ENCODE measurements at regions not wholly inside any gene's neighbourhood (a gene's known extent, or its start where the extent isn't known, plus 50 kb on each side); places are given as distances from the start of the nearest gene placed in this dataset.

DNA sequence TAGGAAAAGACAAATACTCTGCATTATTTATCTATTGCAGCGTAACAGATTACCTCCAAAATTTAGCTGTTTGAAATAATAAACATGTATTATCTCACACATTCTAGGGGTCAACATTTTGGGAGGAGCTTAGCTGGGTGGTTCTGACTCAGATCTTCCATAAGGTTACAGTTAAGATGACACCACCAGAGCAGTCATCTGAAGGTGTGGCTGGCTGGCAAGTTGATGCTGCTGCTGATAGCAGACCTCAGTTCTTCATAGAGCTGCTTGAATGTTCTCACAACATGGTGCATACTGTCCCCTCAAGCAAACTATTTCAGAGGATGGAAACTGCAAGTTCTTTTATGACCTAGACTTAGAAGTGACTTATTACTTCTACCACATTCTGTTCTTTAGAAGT is 146.3 kb upstream of the FSTL4 start:
- no peaks in the 10 kb centered on the region for H3K36me3 ChIP-seq
- DNase-seq (ENCODE audit: low spot score in 2 of 2) = no peak
- 49 to 92% methylated on average over 1 of the region's 1 CpG for WGBS, 2 donors
- no peak overlapping the region for H3K4me3 ChIP-seq
- no peak overlapping the region for H3K27ac ChIP-seq
- H3K9me3 ChIP-seq = no peaks in the 10 kb centered on the region
- TF ChIP-seq EP300 (IDR thresholded peaks at IDR 0.05) = no peak
- no peak for TF ChIP-seq POLR2A (IDR thresholded peaks at IDR 0.05)
- TF ChIP-seq CTCF (IDR thresholded peaks at IDR 0.05) = no peak
- peaks cover 0 to 3% of the 10 kb centered on the region in 2 donors for H3K27me3 ChIP-seq
- H3K4me1 ChIP-seq = no peaks in the 10 kb centered on the region

- DNase-seq (ENCODE audit: low spot score in 2 of 2) = no peak
- 56 to 59% methylated on average over 8 of the region's 8 CpGs for WGBS, 2 donors
These were observed 145.1 kb upstream of the FSTL4 start for GRCh38 chr5:133757396-133757945.

GRCh38 chr5:133756756-133757155 is 144.4 kb upstream of the FSTL4 start:
- Histone ChIP-seq H3K9me3 (no peaks in the 10 kb centered on the region), H3K4me1 (no peaks in the 10 kb centered on the region), H3K27ac (no peak overlapping the region), H3K4me3 (no peak overlapping the region), H3K36me3 (no peaks in the 10 kb centered on the region), H3K27me3 (no peaks in the 10 kb centered on the region)
- 77 to 79% methylated on average over 3 of the region's 3 CpGs for WGBS, 2 donors
- DNase-seq (ENCODE audit: low spot score in 2 of 2) = no peak
- no peak for TF ChIP-seq EP300 (IDR thresholded peaks at IDR 0.05)
- TF ChIP-seq POLR2A (IDR thresholded peaks at IDR 0.05) = no peak

More at GRCh38 chr5:133757396-133757945, 145.1 kb upstream of the FSTL4 start:
- TF ChIP-seq POLR2A (IDR thresholded peaks at IDR 0.05) (no peak), EP300 (IDR thresholded peaks at IDR 0.05) (no peak), CTCF (IDR thresholded peaks at IDR 0.05) (no peak)
- Histone ChIP-seq H3K9me3 (no peaks in the 10 kb centered on the region), H3K4me1 (no peaks in the 10 kb centered on the region), H3K27me3 (no peaks in the 10 kb centered on the region), H3K27ac (no peak overlapping the region), H3K36me3 (no peaks in the 10 kb centered on the region), H3K4me3 (no peak overlapping the region)

GRCh38 chr5:133756036-133756435 is 143.7 kb upstream of the FSTL4 start:
- Histone ChIP-seq H3K4me1 (no peaks in the 10 kb centered on the region), H3K36me3 (no peaks in the 10 kb centered on the region), H3K27me3 (no peaks in the 10 kb centered on the region), H3K9me3 (no peaks in the 10 kb centered on the region), H3K27ac (no peak overlapping the region), H3K4me3 (no peak overlapping the region)
- DNase-seq (ENCODE audit: low spot score in 2 of 2) = no peak
- WGBS, 2 donors = 86 to 93% methylated on average over 3 of the region's 3 CpGs
- no peak for TF ChIP-seq CTCF (IDR thresholded peaks at IDR 0.05)
- no peak for TF ChIP-seq POLR2A (IDR thresholded peaks at IDR 0.05)
- no peak for TF ChIP-seq EP300 (IDR thresholded peaks at IDR 0.05)

DNA sequence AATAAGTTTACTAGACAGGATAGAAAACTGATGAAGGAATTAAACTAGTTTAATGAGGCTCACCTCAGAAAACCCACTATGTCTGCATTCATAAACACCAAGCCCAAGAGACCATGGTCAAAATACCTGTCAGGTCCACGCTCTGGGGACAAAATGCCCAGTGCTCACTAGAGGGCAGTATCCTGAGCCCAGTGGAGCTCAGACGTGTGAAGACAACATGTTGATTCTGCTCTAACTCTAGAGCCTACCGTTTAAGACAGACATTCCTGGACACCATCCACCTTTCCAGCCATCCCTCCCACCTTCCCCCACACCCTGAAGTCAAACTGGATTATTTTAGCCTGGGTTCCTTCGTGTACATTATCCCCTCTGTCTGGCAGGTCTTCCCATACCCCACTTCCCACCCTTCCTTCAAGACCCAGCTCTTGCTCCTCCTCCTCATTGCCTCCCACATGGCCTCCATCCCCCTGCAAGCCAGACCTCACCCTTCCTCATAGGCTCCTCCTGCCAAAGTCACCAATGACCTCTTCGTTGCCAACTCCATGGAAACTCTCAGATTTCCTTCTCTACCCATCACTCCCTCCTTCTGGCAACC is 142.3 kb upstream of the FSTL4 start:
- H3K4me3 ChIP-seq = no peak overlapping the region
- 35 to 40% methylated on average over 5 of the region's 5 CpGs for WGBS, 2 donors

More for the DNA sequence above, 142.3 kb upstream of the FSTL4 start:
- Histone ChIP-seq H3K27me3 (no peaks in the 10 kb centered on the region), H3K4me1 (no peaks in the 10 kb centered on the region), H3K36me3 (no peaks in the 10 kb centered on the region), H3K9me3 (no peaks in the 10 kb centered on the region), H3K27ac (no peak overlapping the region)
- peak in 1 of 2 donors; percentile 13 for DNase-seq (ENCODE audit: low spot score in 2 of 2)
- TF ChIP-seq EP300 (IDR thresholded peaks at IDR 0.05) = no peak
- peak in 3 of 5 experiments; percentile 14 to 27 (median 18) for TF ChIP-seq CTCF (IDR thresholded peaks at IDR 0.05)
- no peak for TF ChIP-seq POLR2A (IDR thresholded peaks at IDR 0.05)

Data from tibial nerve (tissue), 4 donors.